ENCODE measurements at regions not wholly inside any gene's neighbourhood (a gene's known extent, or its start where the extent isn't known, plus 50 kb on each side); places are given as distances from the start of the nearest gene placed in this dataset.

GRCh38 chr11:28666632-28667031 lies 558.4 kb downstream of the METTL15 start:
- Histone ChIP-seq H2AFZ (no peak overlapping the region), H3K27ac (no peak overlapping the region), H3K79me2 (no peaks in the 10 kb centered on the region), H3K9ac (no peak overlapping the region), H3K4me2 (ENCODE audit: low read length) (no peak overlapping the region), H3K9me3 (ENCODE audit: control insufficient read depth, low read length) (no peaks in the 10 kb centered on the region), H3K36me3 (ENCODE audit: control insufficient read depth, insufficient read depth, low read length) (no peaks in the 10 kb centered on the region), H3K4me3 (ENCODE audit: low read depth, low read length) (no peak overlapping the region), H3K4me1 (no peaks in the 10 kb centered on the region), H3K27me3 (ENCODE audit: control insufficient read depth, insufficient read depth, low read length) (no peaks in the 10 kb centered on the region)
- TF ChIP-seq CTCF (IDR thresholded peaks at IDR 0.05), result no peak

- no peak overlapping the region for H3K27ac ChIP-seq
- H3K4me1 ChIP-seq, result no peaks in the 10 kb centered on the region
- H2AFZ ChIP-seq, result no peak overlapping the region
- TF ChIP-seq CTCF (IDR thresholded peaks at IDR 0.05), result no peak
- no peak overlapping the region for H3K4me3 ChIP-seq (ENCODE audit: low read depth, low read length)
- no peak overlapping the region for H3K9ac ChIP-seq
- H3K79me2 ChIP-seq, result no peaks in the 10 kb centered on the region
- H3K9me3 ChIP-seq (ENCODE audit: control insufficient read depth, low read length), result no peaks in the 10 kb centered on the region
- no peaks in the 10 kb centered on the region for H3K27me3 ChIP-seq (ENCODE audit: control insufficient read depth, insufficient read depth, low read length)
- no peak overlapping the region for H3K4me2 ChIP-seq (ENCODE audit: low read length)
- no peaks in the 10 kb centered on the region for H3K36me3 ChIP-seq (ENCODE audit: control insufficient read depth, insufficient read depth, low read length)
These were observed 551.6 kb downstream of the METTL15 start for GRCh38 chr11:28659716-28660348.

GRCh38 chr11:28657378-28658030 lies 549.3 kb downstream of the METTL15 start:
- TF ChIP-seq CTCF (IDR thresholded peaks at IDR 0.05), result no peak
- no peak overlapping the region for H2AFZ ChIP-seq
- H3K27ac ChIP-seq, result no peak overlapping the region
- no peaks in the 10 kb centered on the region for H3K36me3 ChIP-seq (ENCODE audit: control insufficient read depth, insufficient read depth, low read length)
- H3K9ac ChIP-seq, result no peak overlapping the region
- H3K27me3 ChIP-seq (ENCODE audit: control insufficient read depth, insufficient read depth, low read length), result no peaks in the 10 kb centered on the region
- H3K79me2 ChIP-seq, result no peaks in the 10 kb centered on the region
- H3K4me1 ChIP-seq, result no peaks in the 10 kb centered on the region
- H3K4me2 ChIP-seq (ENCODE audit: low read length), result no peak overlapping the region
- H3K4me3 ChIP-seq (ENCODE audit: low read depth, low read length), result no peak overlapping the region
- H3K9me3 ChIP-seq (ENCODE audit: control insufficient read depth, low read length), result no peaks in the 10 kb centered on the region

GRCh38 chr11:28654191-28654590 lies 546.0 kb downstream of the METTL15 start:
- Histone ChIP-seq H3K27me3 (ENCODE audit: control insufficient read depth, insufficient read depth, low read length) (no peaks in the 10 kb centered on the region), H3K9me3 (ENCODE audit: control insufficient read depth, low read length) (no peaks in the 10 kb centered on the region), H3K36me3 (ENCODE audit: control insufficient read depth, insufficient read depth, low read length) (no peaks in the 10 kb centered on the region), H3K27ac (no peak overlapping the region), H3K4me2 (ENCODE audit: low read length) (no peak overlapping the region), H3K79me2 (no peaks in the 10 kb centered on the region), H3K4me3 (ENCODE audit: low read depth, low read length) (no peak overlapping the region), H2AFZ (no peak overlapping the region), H3K4me1 (no peaks in the 10 kb centered on the region), H3K9ac (no peak overlapping the region)
- no peak for TF ChIP-seq CTCF (IDR thresholded peaks at IDR 0.05)

GRCh38 chr11:28649922-28650321 lies 541.7 kb downstream of the METTL15 start:
- no peak overlapping the region for H3K27ac ChIP-seq
- TF ChIP-seq CTCF (IDR thresholded peaks at IDR 0.05), result no peak
- no peaks in the 10 kb centered on the region for H3K27me3 ChIP-seq (ENCODE audit: control insufficient read depth, insufficient read depth, low read length)
- no peak overlapping the region for H3K4me3 ChIP-seq (ENCODE audit: low read depth, low read length)
- no peaks in the 10 kb centered on the region for H3K4me1 ChIP-seq
- H3K9ac ChIP-seq, result no peak overlapping the region
- no peak overlapping the region for H2AFZ ChIP-seq
- no peaks in the 10 kb centered on the region for H3K79me2 ChIP-seq
- no peak overlapping the region for H3K4me2 ChIP-seq (ENCODE audit: low read length)
- H3K9me3 ChIP-seq (ENCODE audit: control insufficient read depth, low read length), result no peaks in the 10 kb centered on the region
- no peaks in the 10 kb centered on the region for H3K36me3 ChIP-seq (ENCODE audit: control insufficient read depth, insufficient read depth, low read length)

All from parathyroid adenoma (tissue), 2 donors.